Heart right ventricle (tissue), 16 donors: ENCODE measurements at regions not wholly inside any gene's neighbourhood (a gene's known extent, or its start where the extent isn't known, plus 50 kb on each side); places are given as distances from the start of the nearest gene placed in this dataset.

ENCODE experiments used
- ATAC-seq, 8 donors: fragments of 200-7000 bp; cut with Tn5 transposase; one replicate each; pipeline ENCODE4 v1.9.1; 2020; ENCODE audit warnings: mild to moderate bottlenecking in 8 of 8, moderate library complexity in 8 of 8, moderate number of reproducible peaks in 1 of 8
- DNase-seq, 2 donors: peaks; one replicate each; pipeline ENCODE4 v3.0.0-alpha.2; 2020
- H3K27ac ChIP-seq, 10 donors: fragments of 200-600 bp; sonication (generic) in 2 of 10; one replicate each; pipeline versions ENCODE4 v1.5.0 to v1.8.0; 2020 to 2022; ENCODE audit warnings: mild to moderate bottlenecking in 3 of 10
- H3K27me3 ChIP-seq, 7 donors: fragments of 200-600 bp; one replicate each; pipeline ENCODE4 v1.8.0; 2021 to 2022; ENCODE audit warnings: mild to moderate bottlenecking in 2 of 7
- H3K36me3 ChIP-seq, 9 donors: fragments of 200-600 bp; sonication (generic) in 1 of 9; one replicate each; pipeline versions ENCODE4 v1.5.0 to v1.8.0; 2020 to 2022; ENCODE audit warnings: mild to moderate bottlenecking in 2 of 9
- H3K4me1 ChIP-seq, 9 donors: fragments of 200-600 bp; sonication (generic) in 1 of 9; one replicate each; pipeline versions ENCODE4 v1.5.0 to v1.8.0; 2020 to 2022; ENCODE audit warnings: mild to moderate bottlenecking in 4 of 9
- H3K4me3 ChIP-seq, 10 donors: fragments of 200-600 bp; sonication (generic) in 2 of 10; one replicate each; pipeline versions ENCODE4 v1.5.0 to v1.8.0; 2020 to 2022; ENCODE audit warnings: mild to moderate bottlenecking in 7 of 10, moderate library complexity in 2 of 10
- H3K9me3 ChIP-seq, 11 donors: fragments of 200-600 bp in 10 of 11; sonication (generic) in 2 of 11; one replicate each; pipeline versions ENCODE4 v1.5.0 to v1.8.0; 2013 to 2022; ENCODE audit warnings: mild to moderate bottlenecking in 2 of 11, control low read depth in 1 of 11, moderate library complexity in 1 of 11
- CTCF ChIP-seq, 9 donors: fragments of 200-600 bp; sonication (generic) in 2 of 9; IDR thresholded peaks; one replicate each; pipeline versions ENCODE4 v1.5.0 to v1.8.0; 2021 to 2022; ENCODE audit warnings: antibody characterized with exemption in 9 of 9, mild to moderate bottlenecking in 5 of 9, moderate library complexity in 1 of 9
- WGBS, 2 donors: extraction: QIAGEN DNeasy Blood & Tissue Kit; methylation state at CpG; one replicate each; pipeline ENCODE4 v1.1.7; 2013; ENCODE audit warnings: inconsistent platforms in 1 of 2; 5-methylcytosine and 5-hydroxymethylcytosine counted together
- intact Hi-C, 10 donors: fragments of 100-400 bp; cut with DNase I; formaldehyde crosslinking; loops; one replicate each; pipeline versions ENCODE4 v1.11.1 to v1.14.2; 2022
- donor health status: Arrhythmogenic right ventricular cardiomyopathy.
- donor health status: ischemic (EF 13 %, LVEDD 7.1; RV severe dilation, severe dysfunction).
- donor health status: healthy with polysubstance abuse.
- donor health status: DM: no; HTN: yes; CAD: no.
- donor health status: DM: no; HTN: no; CAD: no.
- donor health status: ischemic (EF 25% LVEDD 6.9; RV normal size, moderate dysfunction).
- donor health status: ischemic (EF 25% LVEDD 5.7; RV mildly dilated, moderate dysfunction).
- donor health status: healthy.
- donor health status: DM: yes; HTN: yes; CAD: no.
- donor health status: Ischemic cardiomyopathy.
- donor health status: ischemic (EF 35%, LVEDD 5.7; RV mildly dilated, moderate dysfunction).
- donor health status: nonischemic (EF 11% LVEDD 7.7; RV severe dilation, severe dysfunction).
- donor health status: DM: yes; HTN: yes; CAD: no.
- donor health status: PGD.
- donor health status: ischemic (EF 29% LVEDD 5.4; RV normal size, mild dysfunction).
- donor health status: nonischemic (EF 23%, LVEDD 6.1; RV moderate dilation, normal function).

- ATAC-seq (no peak), DNase-seq (no peak)
- intact Hi-C loops = no loop called here
- H3K27ac ChIP-seq = no peak overlapping the region
- H3K4me1 ChIP-seq = no peaks in the 10 kb centered on the region
- H3K36me3 ChIP-seq = no peaks in the 10 kb centered on the region
- H3K4me3 ChIP-seq = no peak overlapping the region
- H3K27me3 ChIP-seq = no peaks in the 10 kb centered on the region
- WGBS, 2 donors = 63 to 71% methylated on average over 4 of the region's 4 CpGs
- H3K9me3 ChIP-seq = no peaks in the 10 kb centered on the region
- no peak for TF ChIP-seq CTCF (IDR thresholded peaks at IDR 0.05)
These were observed 95.8 kb upstream of the ATXN7L3B start for GRCh38 chr12:74441872-74442271.

DNA sequence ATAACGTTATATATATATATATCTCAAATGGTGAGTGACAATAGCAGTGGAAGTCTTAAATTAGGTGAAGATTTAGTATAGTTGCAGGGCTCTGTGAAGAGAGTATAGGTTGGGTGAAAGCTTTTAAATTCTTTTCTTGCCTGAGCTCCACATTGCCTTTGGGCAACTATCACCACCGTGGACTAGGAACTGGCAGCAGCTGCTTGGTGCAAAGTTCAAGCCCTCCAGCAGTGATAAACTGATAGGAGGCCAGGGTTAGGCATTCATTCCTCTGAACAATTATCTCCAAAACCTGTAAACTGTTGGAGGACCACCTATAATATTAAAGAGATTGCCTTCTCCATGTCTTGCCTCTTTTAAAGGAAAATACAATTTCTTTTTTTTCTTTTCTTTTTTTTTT, 91.2 kb upstream of the ATXN7L3B start:
- H3K36me3 ChIP-seq = no peaks in the 10 kb centered on the region
- DNase-seq (no peak), ATAC-seq (no peak)
- H3K9me3 ChIP-seq = no peaks in the 10 kb centered on the region
- TF ChIP-seq CTCF (IDR thresholded peaks at IDR 0.05) = no peak
- no peak overlapping the region for H3K27ac ChIP-seq
- intact Hi-C loops = no loop called here
- 76 to 77% methylated on average over 2 of the region's 2 CpGs for WGBS, 2 donors
- H3K4me3 ChIP-seq = no peak overlapping the region
- no peaks in the 10 kb centered on the region for H3K4me1 ChIP-seq
- no peaks in the 10 kb centered on the region for H3K27me3 ChIP-seq

GRCh38 chr12:74449872-74450271, 87.8 kb upstream of the ATXN7L3B start:
- Histone ChIP-seq H3K27ac (no peak overlapping the region), H3K4me1 (no peaks in the 10 kb centered on the region), H3K27me3 (no peaks in the 10 kb centered on the region), H3K9me3 (no peaks in the 10 kb centered on the region), H3K36me3 (no peaks in the 10 kb centered on the region), H3K4me3 (no peak overlapping the region)
- ATAC-seq = no peak
- WGBS, 2 donors = 54 to 66% methylated on average over 2 of the region's 2 CpGs
- no peak for TF ChIP-seq CTCF (IDR thresholded peaks at IDR 0.05)
- no peak for DNase-seq
- intact Hi-C loops = no loop called here

DNA sequence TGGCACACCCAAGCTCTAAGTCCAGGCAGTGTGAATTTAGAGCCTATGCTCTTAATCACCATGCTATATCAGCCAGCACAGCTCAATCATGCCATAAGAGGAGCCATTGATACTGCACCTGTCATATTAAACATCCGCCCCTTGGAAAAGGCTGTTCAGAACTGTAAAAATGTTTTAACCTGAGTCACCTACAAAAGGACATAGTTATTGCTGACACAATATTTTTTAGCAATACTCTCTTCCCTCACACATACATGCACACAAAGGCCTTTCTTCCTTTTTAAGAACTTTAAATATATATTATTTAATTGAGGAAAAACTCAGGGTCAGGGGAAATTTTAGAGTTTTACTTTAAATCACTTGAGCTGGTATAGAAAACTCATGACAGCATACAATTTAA, 83.5 kb upstream of the ATXN7L3B start:
- no peaks in the 10 kb centered on the region for H3K4me1 ChIP-seq
- DNase-seq (no peak), ATAC-seq (no peak)
- 90 to 95% methylated on average over 1 of the region's 1 CpG for WGBS, 2 donors
- H3K27me3 ChIP-seq = no peaks in the 10 kb centered on the region
- no peak for TF ChIP-seq CTCF (IDR thresholded peaks at IDR 0.05)
- H3K4me3 ChIP-seq = no peak overlapping the region
- intact Hi-C loops = no loop called here
- H3K36me3 ChIP-seq = no peaks in the 10 kb centered on the region
- no peaks in the 10 kb centered on the region for H3K9me3 ChIP-seq
- H3K27ac ChIP-seq = no peak overlapping the region

- intact Hi-C loops = no loop called here
These were observed 82.2 kb upstream of the ATXN7L3B start for GRCh38 chr12:74455429-74455828.

More at GRCh38 chr12:74455429-74455828, 82.2 kb upstream of the ATXN7L3B start:
- DNase-seq (no peak), ATAC-seq (no peak)
- no peak overlapping the region for H3K4me3 ChIP-seq
- no peak for TF ChIP-seq CTCF (IDR thresholded peaks at IDR 0.05)
- no peak overlapping the region for H3K27ac ChIP-seq
- H3K9me3 ChIP-seq = no peaks in the 10 kb centered on the region
- H3K27me3 ChIP-seq = no peaks in the 10 kb centered on the region
- 86 to 89% methylated on average over 3 of the region's 3 CpGs for WGBS, 2 donors
- no peaks in the 10 kb centered on the region for H3K36me3 ChIP-seq
- no peaks in the 10 kb centered on the region for H3K4me1 ChIP-seq
